OCI-LY1 (cell line): ENCODE measurements at regions not wholly inside any gene's neighbourhood (a gene's known extent, or its start where the extent isn't known, plus 50 kb on each side); places are given as distances from the start of the nearest gene placed in this dataset.
"Not testable (repeated sequence)": the region's sequence is repeated elsewhere in the genome, so short reads cannot be mapped to it uniquely, and the experiment has no call there.

ENCODE experiments used
- H2AFZ ChIP-seq: fragments of 200-600 bp; sonication (generic), shearing (Covaris generic); 2 replicates; pipeline ENCODE4 v1.6.0; 2014; ENCODE audit warnings: antibody characterized with exemption, mild to moderate bottlenecking, low read length
- H3F3A ChIP-seq: fragments of 200-600 bp; sonication (generic), shearing (Covaris generic); 2 replicates; pipeline ENCODE4 v1.6.0; 2014; ENCODE audit warnings: mild to moderate bottlenecking, antibody characterized with exemption, low read length, moderate library complexity; ENCODE audit not compliant: insufficient read depth
- H3K27ac ChIP-seq: fragments of 200-600 bp; sonication (generic); 2 replicates; pipeline ENCODE4 v1.5.1; 2014; ENCODE audit warnings: low read length, mixed run types, mild to moderate bottlenecking, low read depth; ENCODE audit not compliant: poor library complexity, severe bottlenecking
- H3K27me3 ChIP-seq: fragments of 200-600 bp; sonication (generic); 2 replicates; pipeline ENCODE4 v1.6.0; 2014; ENCODE audit warnings: antibody characterized with exemption, mild to moderate bottlenecking, low read length, moderate library complexity; ENCODE audit not compliant: insufficient read depth
- H3K36me3 ChIP-seq: fragments of 200-600 bp; sonication (generic); 2 replicates; pipeline ENCODE4 v1.6.1; 2014; ENCODE audit warnings: mild to moderate bottlenecking, antibody characterized with exemption, low read length, moderate library complexity, mixed read lengths; ENCODE audit not compliant: insufficient read depth
- H3K4me1 ChIP-seq: fragments of 200-600 bp; sonication (generic); 2 replicates; pipeline ENCODE4 v1.5.1; 2014; ENCODE audit warnings: mild to moderate bottlenecking, low read length, moderate library complexity; ENCODE audit not compliant: insufficient read depth, severe bottlenecking
- H3K4me2 ChIP-seq: fragments of 200-600 bp; sonication (generic), shearing (Covaris generic); 2 replicates; pipeline ENCODE4 v1.6.1; 2014; ENCODE audit warnings: low read length
- H3K4me3 ChIP-seq: fragments of 200-600 bp; sonication (generic); 2 replicates; pipeline ENCODE4 v1.5.1; 2014; ENCODE audit warnings: low read length, low read depth, mild to moderate bottlenecking, mixed read lengths; ENCODE audit not compliant: poor library complexity, severe bottlenecking
- H3K79me2 ChIP-seq: fragments of 200-600 bp; shearing (Covaris generic); 2 replicates; pipeline ENCODE4 v1.6.1; 2016; ENCODE audit warnings: mixed run types, low read length, mixed read lengths; ENCODE audit not compliant: insufficient read depth
- H3K9ac ChIP-seq: fragments of 200-600 bp; sonication (generic), shearing (Covaris generic); 2 replicates; pipeline ENCODE4 v1.6.1; 2014; ENCODE audit warnings: mild to moderate bottlenecking, low read length, mixed read lengths
- H3K9me2 ChIP-seq: fragments of 200-600 bp; sonication (generic), shearing (Covaris generic); 2 replicates; pipeline ENCODE4 v1.6.1; 2014; ENCODE audit warnings: low read depth, mild to moderate bottlenecking, low read length, mixed read lengths
- H3K9me3 ChIP-seq: fragments of 200-600 bp; shearing (Covaris generic); 2 replicates; pipeline ENCODE4 v1.6.1; 2014; ENCODE audit warnings: low read length, mixed read lengths
- H4K20me1 ChIP-seq: fragments of 200-600 bp; sonication (generic), shearing (Covaris generic); 2 replicates; pipeline ENCODE4 v1.6.0; 2016; ENCODE audit warnings: mild to moderate bottlenecking, low read length; ENCODE audit not compliant: insufficient read depth
- CTCF ChIP-seq: fragments of 200-600 bp; sonication (generic), shearing (Covaris generic); IDR thresholded peaks from 2 replicates; pipeline ENCODE4 v1.5.1; 2017; ENCODE audit warnings: mild to moderate bottlenecking, antibody characterized with exemption, low read length, moderate library complexity, mixed read lengths
- EZH2 ChIP-seq: fragments of 200-600 bp; sonication (generic), shearing (Covaris generic); IDR thresholded peaks from 2 replicates; pipeline ENCODE4 v1.8.0; 2017; ENCODE audit warnings: borderline replicate concordance, mixed run types, mild to moderate bottlenecking, antibody characterized with exemption, low read length, moderate library complexity, mixed read lengths

GRCh38 chr2:128516938-128517337 lies 198.3 kb upstream of the HS6ST1 start:
- Histone ChIP-seq H3K9me3 (no peaks in the 10 kb centered on the region), H2AFZ (no peak overlapping the region), H3K9ac (no peak overlapping the region), H3K27ac (no peak overlapping the region), H3K9me2 (no peaks in the 10 kb centered on the region), H3K4me3 (no peak overlapping the region), H3F3A (no peaks in the 10 kb centered on the region), H3K79me2 (no peaks in the 10 kb centered on the region), H4K20me1 (no peaks in the 10 kb centered on the region), H3K36me3 (no peaks in the 10 kb centered on the region), H3K4me1 (no peaks in the 10 kb centered on the region), H3K4me2 (no peak overlapping the region), H3K27me3 (no peaks in the 10 kb centered on the region)
- TF ChIP-seq CTCF (no peak), EZH2 (no peak)

GRCh38 chr2:128519028-128519427 lies 200.4 kb upstream of the HS6ST1 start:
- H3K27me3 ChIP-seq, H3K27ac ChIP-seq, H3K9me2 ChIP-seq, H3K4me1 ChIP-seq, H4K20me1 ChIP-seq, H3K36me3 ChIP-seq, H3K9me3 ChIP-seq, H3F3A ChIP-seq, H3K4me3 ChIP-seq, H3K4me2 ChIP-seq, H2AFZ ChIP-seq, H3K9ac ChIP-seq, H3K79me2 ChIP-seq: not testable (repeated sequence)

- Histone ChIP-seq H3K9ac (no peak overlapping the region), H3K4me2 (no peak overlapping the region), H3K27me3 (no peaks in the 10 kb centered on the region), H3K27ac (no peak overlapping the region), H3K4me3 (no peak overlapping the region), H3K36me3 (no peaks in the 10 kb centered on the region), H3K9me2 (no peaks in the 10 kb centered on the region), H3K4me1 (no peaks in the 10 kb centered on the region), H3F3A (no peaks in the 10 kb centered on the region), H4K20me1 (no peaks in the 10 kb centered on the region), H3K9me3 (no peaks in the 10 kb centered on the region), H3K79me2 (no peaks in the 10 kb centered on the region), H2AFZ (no peak overlapping the region)
- no peak for TF ChIP-seq EZH2
- no peak for TF ChIP-seq CTCF
These were observed 201.0 kb upstream of the HS6ST1 start for GRCh38 chr2:128519517-128520215.

GRCh38 chr2:128520340-128520739 lies 201.7 kb upstream of the HS6ST1 start:
- no peak overlapping the region for H2AFZ ChIP-seq
- H3K27me3 ChIP-seq, result no peaks in the 10 kb centered on the region
- no peaks in the 10 kb centered on the region for H3K9me3 ChIP-seq
- TF ChIP-seq CTCF (no peak), EZH2 (no peak)
- no peaks in the 10 kb centered on the region for H3F3A ChIP-seq
- H3K9ac ChIP-seq, result no peak overlapping the region
- no peaks in the 10 kb centered on the region for H4K20me1 ChIP-seq
- no peaks in the 10 kb centered on the region for H3K9me2 ChIP-seq
- H3K4me3 ChIP-seq, result no peak overlapping the region
- H3K27ac ChIP-seq, result no peak overlapping the region
- no peaks in the 10 kb centered on the region for H3K4me1 ChIP-seq
- no peak overlapping the region for H3K4me2 ChIP-seq
- no peaks in the 10 kb centered on the region for H3K36me3 ChIP-seq
- no peaks in the 10 kb centered on the region for H3K79me2 ChIP-seq
